ENCODE measurements at regions not wholly inside any gene's neighbourhood (a gene's known extent, or its start where the extent isn't known, plus 50 kb on each side); places are given as distances from the start of the nearest gene placed in this dataset.
A peak's percentile ranks its signal among the peaks of the same experiment; 100 is the strongest.
"Not testable (repeated sequence)": the region's sequence is repeated elsewhere in the genome, so short reads cannot be mapped to it uniquely, and the experiment has no call there.

- no peak for DNase-seq
Observed at GRCh38 chr13:97736436-97736835, 217.0 kb upstream of the IPO5 start.

GRCh38 chr13:97742084-97742483 is 211.4 kb upstream of the IPO5 start:
- DNase-seq, result no peak

- DNase-seq, result no peak
Observed at GRCh38 chr13:97743938-97744337, 209.5 kb upstream of the IPO5 start.

- no peak for DNase-seq
Observed at GRCh38 chr13:97746649-97747048, 206.8 kb upstream of the IPO5 start.

- no peak for DNase-seq
Observed at GRCh38 chr13:97749174-97749573, 204.3 kb upstream of the IPO5 start.

GRCh38 chr13:97751477-97751876 is 202.0 kb upstream of the IPO5 start:
- DNase-seq, result no peak

GRCh38 chr13:97752961-97753668 is 200.4 kb upstream of the IPO5 start:
- no peak for DNase-seq

GRCh38 chr13:97753942-97754670 is 199.4 kb upstream of the IPO5 start:
- peak; percentile 6 for DNase-seq

GRCh38 chr13:97757807-97758206 is 195.7 kb upstream of the IPO5 start:
- no peak for DNase-seq

- DNase-seq, result no peak
Observed at GRCh38 chr13:97758317-97758716, 195.2 kb upstream of the IPO5 start.

- no peak for DNase-seq
Observed at GRCh38 chr13:97761796-97762540, 191.5 kb upstream of the IPO5 start.

- DNase-seq, result no peak
Observed at GRCh38 chr13:97766749-97767148, 186.7 kb upstream of the IPO5 start.

- DNase-seq, result no peak
Observed at GRCh38 chr13:97768134-97768533, 185.3 kb upstream of the IPO5 start.

GRCh38 chr13:97770231-97770630 is 183.2 kb upstream of the IPO5 start:
- DNase-seq, result not testable (repeated sequence)

- not testable (repeated sequence) for DNase-seq
Observed at GRCh38 chr13:97772466-97772865, 181.0 kb upstream of the IPO5 start.

- DNase-seq, result not testable (repeated sequence)
Observed at GRCh38 chr13:97774391-97775100, 178.9 kb upstream of the IPO5 start.

GRCh38 chr13:97780486-97780885 is 173.0 kb upstream of the IPO5 start:
- no peak for DNase-seq

- no peak for DNase-seq
Observed at GRCh38 chr13:97781891-97782305, 171.6 kb upstream of the IPO5 start.

- DNase-seq, result no peak
Observed at GRCh38 chr13:97786510-97786909, 167.0 kb upstream of the IPO5 start.

GRCh38 chr13:97797553-97797952 is 155.9 kb upstream of the IPO5 start:
- no peak for DNase-seq

- no peak for DNase-seq
Observed at GRCh38 chr13:97798171-97798821, 155.2 kb upstream of the IPO5 start.

GRCh38 chr13:97798836-97799235 is 154.6 kb upstream of the IPO5 start:
- no peak for DNase-seq

GRCh38 chr13:97802213-97802612 is 151.3 kb upstream of the IPO5 start:
- DNase-seq, result no peak
